Activated T-cell treated with anti-CD3 and anti-CD28 coated beads, Interleukin-2, amount 50 U/mL, for 48 hours (primary cell): ENCODE measurements at regions not wholly inside any gene's neighbourhood (a gene's known extent, or its start where the extent isn't known, plus 50 kb on each side); places are given as distances from the start of the nearest gene placed in this dataset.

Source experiments
- DNase-seq, 2 experiments: peaks; one replicate each; pipeline ENCODE4 v3.0.0-alpha.2; 2020

DNA sequence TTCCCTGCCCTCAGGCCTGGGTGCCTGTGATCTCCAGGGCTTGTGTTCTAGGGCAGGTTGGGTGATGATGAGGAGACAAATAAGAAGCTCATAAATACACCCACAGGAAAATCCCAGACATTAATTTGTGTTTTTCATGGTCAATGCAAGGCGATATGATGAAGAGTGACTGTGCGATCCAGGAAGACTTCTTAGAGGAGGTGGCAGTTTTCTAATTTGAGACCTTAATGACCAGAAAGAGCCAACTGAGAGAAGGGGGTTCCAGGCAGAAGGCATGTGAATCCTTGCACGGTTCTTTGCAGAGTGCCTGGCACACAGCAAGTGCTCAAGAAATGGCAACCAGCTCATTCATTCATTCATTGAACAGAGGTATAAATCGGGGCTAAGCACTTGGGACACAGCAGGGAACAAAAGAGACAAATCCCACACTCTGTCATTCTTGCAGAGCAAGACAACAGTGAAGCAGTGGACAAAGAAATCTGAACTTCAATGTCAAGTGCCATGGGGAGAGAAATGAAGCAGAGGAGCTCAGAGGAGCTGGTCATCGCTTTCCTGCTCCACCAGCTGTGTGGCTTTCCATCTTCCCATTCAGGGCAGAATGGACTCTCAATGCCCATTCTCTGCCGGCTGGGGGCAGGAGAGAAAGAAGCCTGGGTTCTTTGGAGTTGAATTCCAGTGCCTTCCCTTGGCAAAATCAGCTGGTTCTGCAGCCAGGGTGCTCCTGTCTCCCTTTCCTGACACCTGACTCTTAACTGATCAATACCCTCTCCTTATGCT lies 128.3 kb downstream of the AACS start:
- no peak for DNase-seq

DNA sequence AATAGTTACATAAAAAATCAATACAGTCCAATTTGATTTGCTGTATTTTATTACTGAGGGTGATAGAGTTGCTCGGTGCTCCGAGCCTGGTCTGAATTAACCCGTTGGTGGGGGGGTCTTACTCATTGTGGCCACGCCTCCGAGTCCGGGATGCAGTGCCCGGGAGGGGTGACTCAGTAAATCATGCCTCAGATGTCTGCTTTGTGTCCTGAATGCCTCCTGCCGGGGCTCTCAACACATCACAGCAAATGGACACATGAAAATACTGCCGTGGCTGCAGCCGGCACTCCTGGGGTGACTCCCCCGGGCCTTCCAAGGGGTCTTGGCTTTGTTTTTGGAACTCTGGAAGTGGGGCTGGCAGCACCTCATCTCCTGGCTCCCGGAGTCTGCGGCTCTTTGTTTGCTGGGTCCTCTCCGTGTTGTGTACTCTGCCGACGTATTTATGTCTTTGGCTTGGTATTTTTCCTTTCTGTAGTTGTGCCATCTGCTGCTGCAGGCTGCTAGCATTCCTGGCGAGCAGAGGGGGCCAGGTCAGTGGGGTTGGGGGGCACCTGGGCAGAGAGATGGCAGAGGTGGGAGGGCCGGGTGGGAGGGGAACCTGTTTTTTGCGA lies 129.0 kb downstream of the AACS start:
- no peak for DNase-seq

DNA sequence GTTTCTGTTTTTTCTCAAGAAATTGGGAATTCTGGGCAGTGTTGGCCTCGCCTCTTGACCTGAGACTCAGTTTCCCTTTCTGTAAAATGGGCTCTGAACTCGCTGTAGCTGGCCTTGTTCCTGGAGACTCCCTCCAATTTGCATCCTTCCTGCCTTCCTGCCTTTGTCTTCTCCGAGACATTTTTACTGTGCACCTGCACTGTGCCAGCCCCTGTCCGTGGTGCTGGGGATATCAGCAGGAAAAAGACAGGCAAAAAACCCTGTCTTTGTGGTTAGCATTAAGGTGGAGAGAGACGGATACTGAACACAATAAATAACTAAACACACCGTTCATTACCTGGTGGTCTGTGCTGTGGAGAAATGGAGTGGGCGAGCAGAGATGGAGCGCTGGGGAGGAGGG lies 129.8 kb downstream of the AACS start:
- no peak for DNase-seq

DNA sequence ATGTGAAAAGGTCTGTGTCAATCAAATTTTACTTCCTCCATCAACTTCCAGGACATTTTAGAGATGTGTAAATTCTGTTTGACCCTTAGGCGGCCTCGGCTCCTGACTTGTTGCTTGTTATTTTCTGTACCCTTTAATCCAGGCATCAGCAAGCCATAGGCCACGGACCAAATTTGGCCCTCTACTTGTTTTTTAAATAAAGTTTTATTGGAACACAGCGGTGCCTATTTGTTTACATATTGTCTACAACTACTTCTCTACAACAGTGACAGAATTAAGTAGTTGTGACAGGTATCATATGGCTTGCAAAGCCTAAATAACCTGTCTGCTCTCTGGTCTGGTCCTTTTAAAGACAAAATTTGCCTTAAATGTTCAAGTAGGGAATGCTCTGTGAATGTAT lies 132.1 kb downstream of the AACS start:
- DNase-seq: no peak

DNA sequence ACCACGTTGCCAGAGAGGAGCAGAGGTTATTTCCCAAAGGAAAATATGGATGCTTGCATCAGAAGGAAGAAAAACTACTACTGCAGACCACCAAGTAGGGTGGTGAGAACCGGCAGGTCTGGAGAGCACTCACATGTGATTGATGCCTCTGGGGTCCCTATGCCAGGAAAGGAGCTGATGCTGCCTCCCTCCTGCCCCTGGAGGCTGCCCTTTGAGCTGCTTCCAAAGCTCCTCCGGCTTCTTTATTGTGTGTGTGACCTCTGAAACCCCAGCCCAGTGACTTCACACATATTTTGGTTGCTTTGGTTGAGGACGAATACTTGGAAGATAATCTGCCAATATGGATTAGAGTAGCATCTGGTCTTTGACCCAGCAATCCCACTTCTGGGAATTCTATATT lies 133.4 kb downstream of the AACS start:
- DNase-seq: no peak

DNA sequence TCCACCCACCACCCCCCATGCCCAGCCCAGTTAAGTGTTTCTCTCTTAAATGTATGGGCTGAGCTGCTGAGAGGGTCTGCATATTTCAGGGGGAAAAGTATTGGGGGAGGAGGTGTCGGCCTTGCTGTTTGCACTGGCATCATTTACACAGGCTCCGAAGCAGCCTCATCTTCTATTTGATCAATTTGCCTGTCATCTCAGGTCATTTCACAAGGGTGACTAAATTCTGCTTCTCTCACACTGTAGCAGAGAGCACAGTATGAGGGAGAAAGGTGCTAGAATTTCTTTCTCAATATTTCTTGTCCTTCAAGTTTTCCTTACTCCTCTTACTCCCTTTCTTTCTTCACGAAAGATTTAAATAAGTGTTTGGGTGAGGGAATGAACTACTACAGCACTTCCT lies 135.9 kb downstream of the AACS start:
- DNase-seq: no peak

DNA sequence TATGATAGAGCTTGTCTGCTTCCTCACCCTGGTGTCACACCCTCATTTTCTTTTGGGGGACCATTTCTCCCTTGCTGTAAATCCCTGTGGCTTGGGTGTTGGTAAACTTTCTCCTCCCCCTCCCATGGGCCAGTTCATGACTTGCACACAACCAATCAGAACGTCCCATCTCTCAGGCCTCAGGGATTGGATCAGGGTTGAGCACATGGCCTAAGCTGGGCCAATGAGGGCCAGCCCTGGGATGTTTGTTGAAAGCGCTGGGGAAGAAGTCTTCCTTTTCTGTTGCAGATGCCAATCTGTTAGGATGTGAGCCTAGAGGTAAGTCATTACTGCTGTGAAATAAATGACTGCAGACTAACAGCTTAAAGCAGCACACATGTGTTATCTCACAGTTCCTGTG lies 136.7 kb downstream of the AACS start:
- no peak for DNase-seq

DNA sequence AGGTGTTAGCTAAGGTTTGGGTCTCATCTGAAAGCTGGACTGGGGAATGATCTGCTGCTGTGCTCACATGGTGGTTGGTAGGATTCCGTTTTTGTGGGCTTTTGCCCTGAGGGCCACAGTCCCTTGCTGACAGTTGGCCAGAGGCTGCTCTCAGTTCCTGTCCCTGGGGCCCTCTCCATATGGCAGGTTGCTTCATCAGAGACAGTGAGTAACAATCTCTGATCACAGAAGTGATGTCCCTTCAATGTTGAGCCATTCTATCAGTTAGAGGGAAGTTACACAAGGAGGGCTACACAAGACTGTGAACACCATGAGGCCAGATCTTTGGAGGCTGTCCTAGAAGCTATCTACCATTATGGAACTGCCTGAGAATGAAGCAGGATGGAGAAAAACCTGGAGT lies 137.2 kb downstream of the AACS start:
- DNase-seq: no peak

DNA sequence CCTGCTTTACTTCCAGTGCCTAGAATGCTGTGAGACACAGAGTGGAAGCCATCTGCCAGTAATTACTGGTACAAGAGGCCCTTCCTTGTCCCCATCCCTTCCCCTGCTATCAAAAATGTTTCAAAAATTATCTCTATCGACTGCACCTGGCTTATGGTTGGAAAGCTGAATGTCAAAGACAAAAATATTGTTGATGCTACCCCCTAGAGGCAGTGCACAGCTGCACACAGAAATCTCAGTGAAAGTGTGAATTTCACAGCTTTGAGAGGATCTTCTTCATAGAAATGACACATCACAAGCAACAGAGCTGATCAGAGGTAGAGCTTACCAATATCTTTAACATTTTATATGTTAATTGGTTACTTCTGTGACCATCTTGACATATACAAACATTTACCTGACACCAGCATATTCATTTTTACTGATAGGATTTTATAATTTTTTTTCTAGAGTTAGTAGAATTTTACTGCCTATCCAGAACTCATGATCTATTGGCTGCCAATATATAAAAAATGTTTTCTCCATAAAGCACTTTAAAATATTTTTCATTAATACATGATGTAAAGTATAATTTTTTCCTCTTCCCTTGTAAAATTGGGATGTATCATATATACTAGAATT lies 138.0 kb downstream of the AACS start:
- no peak for DNase-seq

DNA sequence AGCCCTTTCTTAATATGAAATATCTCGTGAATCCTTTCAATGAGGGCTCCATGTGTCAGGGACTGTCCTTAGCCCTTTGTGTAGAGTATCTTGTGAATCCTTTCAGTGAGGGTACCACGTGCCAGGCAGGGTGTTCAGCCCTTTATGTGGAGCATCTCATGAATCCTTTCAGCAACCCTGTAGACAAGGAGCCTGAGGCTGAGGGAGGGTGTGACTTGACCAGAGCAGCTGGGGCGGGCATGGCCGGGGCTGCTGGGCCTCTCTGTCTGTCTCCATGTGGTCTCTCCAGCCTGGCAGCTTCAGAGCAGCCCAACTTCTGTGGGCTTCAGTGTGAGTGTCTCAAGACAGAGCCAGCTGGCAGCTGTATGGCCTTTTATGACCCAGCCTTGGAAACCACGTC lies 140.2 kb downstream of the AACS start:
- DNase-seq: no peak

DNA sequence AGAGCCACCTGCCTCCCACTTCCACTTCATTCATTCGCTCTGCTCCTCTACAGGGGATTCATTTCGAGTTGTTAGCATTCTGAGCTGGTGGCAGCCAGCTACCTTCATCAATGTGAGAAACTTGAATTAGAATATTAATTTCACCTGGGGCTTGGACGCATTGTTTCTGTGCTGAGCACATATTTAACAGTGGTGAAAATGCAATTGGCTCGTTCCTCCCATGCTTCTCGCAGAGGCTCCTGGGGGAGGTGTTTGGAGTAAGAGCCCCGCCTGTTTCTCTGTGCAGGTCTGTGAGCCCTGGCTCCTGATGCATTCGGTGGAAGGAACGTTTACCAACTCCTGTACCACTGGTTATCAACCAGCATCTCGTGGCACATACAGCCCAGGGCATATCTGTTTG lies 141.5 kb downstream of the AACS start:
- DNase-seq: no peak

DNA sequence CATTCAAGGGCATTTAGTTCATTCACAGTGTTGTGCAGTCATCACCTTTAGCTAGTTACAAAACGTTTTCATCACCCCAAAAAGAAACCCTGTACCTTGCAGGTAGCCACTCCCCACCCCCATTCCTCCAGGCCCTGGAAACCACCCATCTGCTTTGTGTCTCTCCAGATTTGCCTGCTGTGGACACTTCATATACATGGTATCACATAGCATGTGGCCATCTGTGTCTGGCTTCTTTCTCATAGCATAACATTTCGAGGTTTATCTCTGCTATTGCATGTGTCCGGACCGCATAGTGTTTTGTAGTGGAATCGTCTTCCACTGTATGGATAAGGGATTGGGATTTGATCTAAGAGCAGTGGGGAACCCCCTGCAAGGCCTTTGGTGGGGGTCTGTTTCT lies 143.1 kb downstream of the AACS start:
- DNase-seq: no peak

DNA sequence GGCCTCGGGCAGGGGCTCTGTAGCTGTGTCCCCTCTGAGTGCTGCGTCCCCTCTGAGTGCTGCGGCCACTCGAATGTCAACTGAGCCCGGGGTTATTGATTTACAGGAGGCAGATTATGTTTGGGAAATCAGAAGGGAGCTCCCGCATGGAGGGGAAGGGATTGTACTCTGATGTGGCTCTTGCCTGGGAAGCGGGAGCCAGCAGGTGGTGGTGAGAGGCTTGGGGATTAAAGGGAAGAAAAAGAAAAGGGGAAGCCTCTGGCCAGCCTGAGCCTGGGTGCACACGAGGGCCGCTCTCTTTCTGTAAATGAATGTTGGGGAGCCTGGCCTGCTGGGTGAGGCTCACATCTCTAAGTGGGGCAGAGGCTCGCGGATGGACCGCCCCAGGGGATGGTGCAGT lies 143.7 kb downstream of the AACS start:
- no peak for DNase-seq

DNA sequence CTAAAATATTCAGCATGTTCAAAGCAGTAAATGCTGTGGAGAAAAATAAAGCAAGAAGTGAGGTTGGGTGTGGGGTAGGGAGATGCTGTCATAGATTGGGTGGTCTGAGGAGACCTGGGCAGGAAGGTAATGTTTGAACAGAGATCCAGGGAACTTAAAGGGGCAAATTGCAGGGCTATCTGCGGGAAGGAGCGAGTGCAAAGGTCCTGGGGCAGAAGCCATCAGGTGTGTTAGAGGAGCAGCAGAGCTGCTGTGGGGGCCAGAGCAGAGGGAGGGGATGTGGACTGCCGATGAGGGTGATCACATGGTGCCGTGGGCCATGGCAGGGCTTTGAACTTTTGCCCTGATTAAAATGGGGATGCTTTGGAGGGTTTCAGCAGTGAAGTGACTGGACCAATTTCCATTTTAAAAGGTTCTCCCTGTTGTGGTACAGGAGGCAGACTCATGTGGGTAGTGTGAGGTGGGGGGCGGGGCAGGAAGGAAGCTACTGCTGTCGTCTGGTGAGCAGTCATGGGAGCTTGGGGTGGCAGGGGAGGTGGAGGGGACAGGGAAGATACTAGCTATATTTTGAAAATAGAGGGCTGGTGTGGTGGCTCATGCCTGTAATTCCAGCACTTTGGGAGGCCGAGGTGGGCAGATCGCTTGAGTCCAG lies 145.0 kb downstream of the AACS start:
- DNase-seq: no peak

DNA sequence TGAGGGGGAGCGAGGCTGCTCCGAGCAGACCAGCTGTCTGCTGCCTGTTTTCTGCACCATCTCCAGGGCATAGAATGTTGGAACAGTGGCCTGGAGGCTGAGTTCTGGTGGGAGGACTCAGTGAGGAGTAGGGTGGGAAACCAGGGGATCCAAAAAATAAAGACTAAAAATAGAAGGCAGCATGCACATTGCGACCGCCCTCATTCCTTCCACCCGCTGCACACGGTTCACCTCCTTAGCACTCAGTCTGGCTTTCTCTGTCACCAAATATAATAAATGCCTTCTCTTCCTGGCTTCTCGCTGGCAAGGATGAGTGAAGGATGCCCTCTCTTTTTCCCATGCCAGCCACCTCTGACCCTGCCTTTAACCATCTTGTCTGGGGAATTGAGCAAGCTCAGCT lies 146.2 kb downstream of the AACS start:
- no peak for DNase-seq

DNA sequence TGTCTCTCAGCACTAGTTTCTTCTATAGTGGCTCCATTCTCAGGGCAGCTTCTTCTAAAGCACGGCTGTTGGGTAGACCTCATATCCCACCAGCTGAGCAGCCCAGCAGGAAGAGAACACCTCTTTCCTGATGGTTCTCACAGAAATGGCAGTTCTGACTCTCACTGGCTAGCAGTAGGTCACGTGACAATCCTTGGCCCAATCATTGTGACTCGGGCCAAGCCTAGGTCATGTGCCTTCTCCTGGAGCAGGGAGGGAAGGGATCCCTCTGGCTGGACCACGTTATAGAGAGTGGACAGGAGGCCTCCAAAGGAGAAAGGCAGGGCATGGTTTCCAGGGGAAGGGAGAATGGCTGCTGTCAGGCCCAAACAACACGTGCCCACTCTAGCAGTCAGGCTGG lies 149.1 kb downstream of the AACS start:
- DNase-seq: no peak

DNA sequence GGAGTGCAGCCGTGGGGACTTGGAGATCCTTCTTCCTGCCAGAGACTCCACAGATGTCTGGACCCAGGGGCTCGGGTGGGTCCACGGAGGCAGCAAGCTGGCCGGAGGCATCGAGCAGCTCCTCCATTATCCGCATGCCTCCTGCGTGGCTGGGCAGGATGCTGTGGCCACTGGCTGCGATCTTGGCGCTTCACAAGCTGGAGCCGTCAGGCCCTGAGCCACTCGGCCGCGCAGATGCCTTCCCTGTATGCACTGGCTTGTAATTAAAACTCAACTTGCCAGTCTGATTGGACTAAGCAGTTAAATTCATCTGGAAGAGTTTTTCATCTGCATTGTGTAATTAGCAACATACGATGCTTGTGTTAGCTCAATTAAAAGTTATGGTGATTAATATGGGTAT lies 151.5 kb downstream of the AACS start:
- DNase-seq: no peak

DNA sequence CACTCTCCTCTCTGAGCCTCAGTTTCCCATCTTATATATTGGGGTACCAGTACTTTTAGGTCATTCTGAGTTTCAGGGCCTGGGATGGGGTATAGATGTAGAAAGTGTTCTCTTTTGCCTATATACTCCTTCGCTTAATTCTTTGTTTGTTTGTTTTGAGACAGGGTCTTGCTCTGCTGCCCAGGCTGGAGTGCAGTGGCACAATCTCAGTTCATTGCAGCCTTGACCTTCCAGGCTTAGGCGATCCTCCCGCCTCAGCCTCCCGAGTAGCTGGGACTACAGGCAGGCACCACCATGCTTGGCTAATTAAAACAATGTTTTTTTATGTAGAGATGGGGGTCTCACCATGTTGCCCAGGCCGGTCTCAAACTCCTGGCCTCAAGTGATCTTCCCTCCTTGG lies 152.1 kb downstream of the AACS start:
- DNase-seq: no peak

DNA sequence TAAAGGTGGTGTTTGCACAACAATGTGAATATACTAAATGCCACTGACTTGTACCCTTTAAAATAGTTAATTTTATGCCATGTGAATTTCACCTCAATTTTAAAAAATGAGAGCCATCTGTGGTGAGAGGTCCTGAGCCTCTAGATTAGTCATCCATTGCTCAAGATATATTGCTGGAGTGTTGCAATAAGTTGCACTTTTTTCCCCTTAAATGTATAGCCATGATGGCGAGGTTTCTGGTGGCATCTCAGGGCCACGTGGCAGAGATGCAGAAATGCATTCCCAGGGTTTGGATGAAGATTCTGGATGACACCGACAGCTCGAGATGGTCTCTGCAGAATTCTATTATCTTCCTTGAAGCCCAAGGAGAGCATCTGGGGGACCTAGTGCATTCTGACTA lies 153.7 kb downstream of the AACS start:
- no peak for DNase-seq

DNA sequence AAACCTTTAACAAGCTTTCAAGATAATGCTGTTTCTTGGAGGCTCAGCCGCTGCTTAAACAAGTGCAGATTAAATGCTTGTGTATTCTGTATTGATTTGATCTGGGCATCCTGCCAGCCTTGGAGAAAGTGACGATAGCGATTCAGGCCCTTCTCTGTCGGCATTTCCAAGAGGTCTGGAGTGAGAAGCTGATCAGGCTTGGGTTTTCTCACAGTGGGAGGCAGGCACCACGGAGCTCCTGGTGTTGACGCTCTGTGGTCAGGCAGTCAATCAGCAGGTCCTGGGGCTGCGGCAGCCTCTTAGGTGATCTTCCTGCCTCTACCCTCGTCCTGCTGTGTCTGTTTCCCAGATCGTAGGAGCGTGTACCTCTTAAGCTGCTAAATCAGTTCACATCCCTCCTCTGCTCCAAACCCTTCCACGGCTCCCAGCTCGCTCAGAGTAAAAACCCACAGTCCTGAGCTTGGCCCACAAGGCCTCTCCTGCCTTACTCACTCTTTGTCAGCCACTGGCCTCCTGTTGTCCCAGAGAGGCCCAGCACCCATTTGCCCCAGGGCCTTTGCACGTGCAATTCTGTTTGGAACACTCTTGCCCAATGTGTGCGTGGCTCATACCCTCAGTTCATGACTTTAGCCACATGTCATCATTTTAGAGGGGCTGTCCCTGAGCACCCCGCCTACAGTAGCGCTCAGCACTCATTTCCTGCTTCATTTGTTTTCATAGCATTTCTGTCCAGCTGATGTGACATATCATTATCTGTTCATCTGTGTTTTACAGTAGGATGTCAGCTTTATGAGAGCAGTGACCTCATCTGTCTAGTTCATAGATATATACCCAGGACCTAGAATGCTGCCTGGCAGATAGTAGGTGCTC lies 155.4 kb downstream of the AACS start:
- no peak for DNase-seq

DNA sequence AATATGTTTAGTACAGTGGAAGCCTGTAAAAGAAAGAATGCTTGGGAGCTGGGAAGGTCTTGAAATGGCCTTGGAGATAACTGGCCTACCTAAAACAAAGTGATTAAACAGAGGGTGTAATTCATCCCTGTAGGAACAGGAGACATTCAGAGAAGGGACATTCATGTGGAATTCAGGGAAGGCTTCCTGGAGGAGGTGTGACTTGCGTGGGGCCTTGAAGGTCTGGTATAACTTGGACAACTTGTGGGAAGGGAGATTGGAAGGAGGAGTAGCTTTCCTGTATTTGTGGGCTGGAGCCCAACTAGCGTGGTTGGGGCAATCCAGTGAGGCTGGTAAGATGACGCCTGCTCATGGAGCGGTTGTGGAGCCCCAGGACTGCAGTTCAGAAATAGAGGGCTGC lies 156.4 kb downstream of the AACS start:
- no peak for DNase-seq

DNA sequence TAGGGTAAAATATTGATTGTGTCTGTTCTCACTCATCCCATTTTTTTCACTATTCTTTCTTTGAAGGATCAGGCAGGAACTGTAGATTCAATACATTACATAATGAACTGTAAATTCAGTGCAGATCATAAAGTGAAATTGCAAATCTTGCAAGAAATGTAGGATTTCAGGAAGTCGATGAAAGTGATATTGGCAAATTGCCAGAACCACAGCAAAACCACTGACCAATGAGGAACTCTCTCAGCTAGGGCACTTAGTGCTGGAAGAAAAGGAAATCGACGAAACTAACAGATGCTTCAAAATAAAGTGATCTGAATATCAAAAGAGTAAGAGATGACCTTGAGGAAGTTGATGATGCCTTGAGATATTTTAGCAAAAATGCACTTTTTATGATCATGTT lies 157.6 kb downstream of the AACS start:
- no peak for DNase-seq

DNA sequence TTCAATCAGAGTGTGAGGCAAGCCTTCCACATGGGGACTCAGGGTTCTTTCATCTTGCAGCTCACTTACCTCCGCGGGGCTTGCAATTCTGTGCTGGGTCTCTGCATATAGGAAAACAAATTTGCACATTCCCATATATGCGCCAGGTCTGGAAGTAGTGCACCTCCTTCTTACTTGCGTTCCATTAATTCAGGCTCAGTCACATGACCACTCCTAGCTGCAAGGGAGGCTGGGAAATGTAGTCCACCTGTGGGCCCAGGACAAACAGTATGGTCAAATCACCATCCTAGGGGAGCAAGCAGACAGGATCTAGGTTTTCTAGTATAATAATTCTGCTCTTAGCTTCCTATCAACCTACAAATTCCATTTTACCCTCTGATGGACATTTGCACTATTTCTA lies 160.4 kb downstream of the AACS start:
- no peak for DNase-seq
